OCI-LY7 (cell line): ENCODE measurements at regions not wholly inside any gene's neighbourhood (a gene's known extent, or its start where the extent isn't known, plus 50 kb on each side); places are given as distances from the start of the nearest gene placed in this dataset.

Experiments used
- CTCF ChIP-seq: fragments of 200-600 bp; sonication (generic); conservative IDR thresholded peaks from 2 replicates; pipeline ENCODE4 v1.5.1; 2014; ENCODE audit warnings: mild to moderate bottlenecking, antibody characterized with exemption, low read length, moderate library complexity, mixed read lengths
- EZH2phosphoT487 ChIP-seq: fragments of 200-600 bp; sonication (generic); IDR thresholded peaks from 2 replicates; pipeline ENCODE4 v1.6.1; 2018; ENCODE audit warnings: low read depth, borderline replicate concordance, mild to moderate bottlenecking, mixed run types, antibody characterized with exemption, low read length, moderate library complexity, mixed read lengths

- TF ChIP-seq EZH2phosphoT487 (no peak), CTCF (no peak)
Observed at GRCh38 chr6:110527516-110527915, 51.1 kb upstream of the SLC22A16 start.
